Fibroblast of lung (primary cell): ENCODE measurements at regions not wholly inside any gene's neighbourhood (a gene's known extent, or its start where the extent isn't known, plus 50 kb on each side); places are given as distances from the start of the nearest gene placed in this dataset.

Experiments
- EZH2 ChIP-seq: IDR thresholded peaks from 2 replicates; pipeline ENCODE4 v1.5.1; 2012; ENCODE audit warnings: low read length, control low read depth, mild to moderate bottlenecking; ENCODE audit errors: missing control alignments
- TF ChIP-seq, protein P1 (sequence below), 2 donors: IDR thresholded peaks in 1 of 2; conservative IDR thresholded peaks in 1 of 2; 1 replicate in 1 of 2; 2 replicates in 1 of 2; pipeline ENCODE4 v1.5.1; 2011 to 2012; ENCODE audit warnings: low read length in 2 of 2, control low read depth in 1 of 2, inconsistent platforms in 1 of 2, low read depth in 1 of 2, mild to moderate bottlenecking in 1 of 2

DNA sequence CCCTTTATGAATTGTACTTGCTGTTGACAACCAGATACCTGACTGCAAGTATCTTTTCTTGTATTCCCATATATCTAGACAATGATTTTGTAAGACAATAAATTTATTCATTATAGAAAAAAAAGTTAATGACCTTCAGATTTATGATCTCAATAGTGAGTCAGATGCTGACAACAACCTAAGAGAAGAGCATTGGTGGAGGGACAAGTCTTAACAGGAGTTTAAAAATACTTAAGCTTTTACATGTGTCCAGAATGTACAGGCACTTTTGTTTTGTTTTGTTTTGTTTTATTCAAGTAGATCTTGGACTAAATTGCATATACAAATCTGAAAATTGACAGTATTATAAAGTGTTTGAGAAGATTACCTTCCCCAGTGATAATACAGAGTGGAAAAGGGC lies 1544.6 kb upstream of the B3GALT2 start:
- TF ChIP-seq, protein P1, sequence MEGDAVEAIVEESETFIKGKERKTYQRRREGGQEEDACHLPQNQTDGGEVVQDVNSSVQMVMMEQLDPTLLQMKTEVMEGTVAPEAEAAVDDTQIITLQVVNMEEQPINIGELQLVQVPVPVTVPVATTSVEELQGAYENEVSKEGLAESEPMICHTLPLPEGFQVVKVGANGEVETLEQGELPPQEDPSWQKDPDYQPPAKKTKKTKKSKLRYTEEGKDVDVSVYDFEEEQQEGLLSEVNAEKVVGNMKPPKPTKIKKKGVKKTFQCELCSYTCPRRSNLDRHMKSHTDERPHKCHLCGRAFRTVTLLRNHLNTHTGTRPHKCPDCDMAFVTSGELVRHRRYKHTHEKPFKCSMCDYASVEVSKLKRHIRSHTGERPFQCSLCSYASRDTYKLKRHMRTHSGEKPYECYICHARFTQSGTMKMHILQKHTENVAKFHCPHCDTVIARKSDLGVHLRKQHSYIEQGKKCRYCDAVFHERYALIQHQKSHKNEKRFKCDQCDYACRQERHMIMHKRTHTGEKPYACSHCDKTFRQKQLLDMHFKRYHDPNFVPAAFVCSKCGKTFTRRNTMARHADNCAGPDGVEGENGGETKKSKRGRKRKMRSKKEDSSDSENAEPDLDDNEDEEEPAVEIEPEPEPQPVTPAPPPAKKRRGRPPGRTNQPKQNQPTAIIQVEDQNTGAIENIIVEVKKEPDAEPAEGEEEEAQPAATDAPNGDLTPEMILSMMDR (conservative IDR thresholded peaks at IDR 0.05 in 1 of 2, IDR thresholded peaks at IDR 0.05 in 1 of 2; ENCODE audit: low read depth in 1 of 2, low read length in 2 of 2): no peak
- no peak for TF ChIP-seq EZH2
